Middle frontal gyrus (tissue), 1 donor: ENCODE measurements at regions not wholly inside any gene's neighbourhood (a gene's known extent, or its start where the extent isn't known, plus 50 kb on each side); places are given as distances from the start of the nearest gene placed in this dataset.

Experiments
- DNase-seq: peaks from one replicate; pipeline ENCODE4 v3.0.0-alpha.2; 2015; ENCODE audit warnings: low spot score; ENCODE audit errors: extremely low spot score

DNA sequence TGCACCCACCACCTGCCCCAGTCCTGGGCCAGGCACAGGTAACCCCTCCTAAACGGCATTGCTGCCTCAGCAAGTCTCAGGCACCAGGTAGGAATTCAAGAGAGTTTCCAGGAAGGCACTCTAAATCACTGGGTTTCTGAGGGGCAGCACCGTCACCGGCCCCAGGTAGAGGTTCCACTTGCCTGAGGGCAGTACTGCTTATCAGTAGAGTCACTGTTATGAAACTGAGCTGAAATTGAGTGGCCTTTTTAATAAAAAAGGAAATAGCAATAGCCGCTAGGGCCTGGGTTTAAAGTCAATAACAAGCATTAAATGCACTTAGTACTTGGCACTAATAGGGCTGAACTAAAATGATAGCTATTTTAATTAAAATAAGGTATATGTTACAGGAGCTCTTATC lies 653.7 kb downstream of the METTL4 start:
- no peak for DNase-seq

GRCh38 chr18:1922066-1922465 lies 649.2 kb downstream of the METTL4 start:
- no peak for DNase-seq

DNA sequence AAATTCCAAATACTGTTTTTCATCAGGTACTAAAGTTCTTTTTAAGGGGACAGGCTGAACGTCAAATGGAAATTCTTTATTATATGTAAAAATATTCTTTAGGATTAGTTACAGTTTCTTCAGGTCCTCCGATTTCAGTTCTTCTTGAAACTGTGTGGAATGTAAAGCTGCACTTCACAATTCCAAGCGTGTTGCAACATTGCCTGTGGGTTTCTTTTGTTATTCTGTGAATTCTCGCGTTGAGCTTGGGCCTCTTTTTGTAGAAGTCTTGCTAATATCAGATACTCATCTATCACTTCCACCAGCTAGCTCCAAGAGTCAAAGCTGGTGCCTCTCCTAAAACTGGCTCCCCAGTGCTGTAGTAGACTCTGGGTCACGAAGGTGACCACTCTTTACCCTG lies 642.6 kb downstream of the METTL4 start:
- no peak for DNase-seq

GRCh38 chr18:1929720-1930119 lies 641.6 kb downstream of the METTL4 start:
- DNase-seq = no peak

- DNase-seq = no peak
Observed at GRCh38 chr18:1930291-1931270, 640.7 kb downstream of the METTL4 start.

DNA sequence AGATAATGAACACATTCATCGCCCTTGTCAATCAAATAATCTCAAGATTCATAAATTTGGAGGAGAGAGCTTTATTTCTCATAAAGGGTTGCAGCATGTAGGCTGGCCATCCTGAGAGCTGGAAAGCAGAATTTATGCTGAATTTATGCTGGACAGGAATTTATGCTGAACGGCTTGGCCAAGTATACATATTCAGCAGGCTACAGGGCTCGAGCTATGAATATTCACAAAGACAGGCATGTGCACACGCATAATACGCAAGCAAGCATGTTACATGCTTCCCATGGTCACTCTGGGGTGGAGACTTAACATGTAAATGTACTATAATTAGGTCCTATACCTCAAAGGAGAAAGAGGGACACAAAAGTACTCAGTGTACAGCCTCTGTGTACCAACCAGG lies 618.8 kb downstream of the METTL4 start:
- DNase-seq = no peak

GRCh38 chr18:1954583-1955312 lies 616.6 kb downstream of the METTL4 start:
- DNase-seq = no peak

DNA sequence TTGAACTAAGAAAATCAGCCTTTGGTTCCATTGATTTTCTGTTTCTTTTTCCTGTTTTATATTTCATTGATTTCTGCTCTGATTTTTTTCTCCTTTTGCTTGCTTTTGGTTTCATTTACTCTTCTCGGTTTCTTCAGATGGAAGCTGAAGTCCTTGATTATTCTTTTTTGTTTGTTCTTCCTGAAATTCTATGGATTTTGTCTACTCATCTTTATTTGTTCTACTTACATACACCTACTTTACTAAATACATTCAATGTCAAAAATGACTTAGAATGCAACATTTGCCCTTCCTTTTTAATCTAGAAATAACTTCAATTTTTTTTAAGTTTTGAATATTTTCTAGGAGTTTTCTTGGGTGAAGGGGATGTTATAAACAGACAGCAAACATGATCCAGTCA lies 612.5 kb downstream of the METTL4 start:
- no peak for DNase-seq

DNA sequence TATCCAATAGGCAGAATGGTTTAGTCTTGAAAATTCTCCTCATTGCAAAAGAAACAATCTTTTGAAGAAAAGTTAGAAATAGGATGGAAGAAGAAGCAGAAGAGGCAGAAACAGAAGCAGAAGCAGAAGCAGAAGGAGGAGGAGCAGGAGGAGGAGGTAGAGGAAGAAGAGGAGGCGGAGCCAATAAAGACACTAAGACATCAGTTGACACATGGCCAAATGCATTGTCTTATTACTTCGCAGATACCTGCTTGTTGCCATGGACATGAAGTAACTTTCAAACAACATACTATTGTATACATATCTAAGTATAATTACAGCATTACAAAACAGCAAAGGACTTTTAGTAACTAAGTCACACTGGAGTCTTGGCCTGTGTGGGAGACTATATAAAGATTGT lies 606.3 kb downstream of the METTL4 start:
- no peak for DNase-seq

GRCh38 chr18:1965541-1965940 lies 605.8 kb downstream of the METTL4 start:
- DNase-seq = no peak

GRCh38 chr18:1968801-1969498 lies 602.4 kb downstream of the METTL4 start:
- no peak for DNase-seq

- DNase-seq = no peak
Observed at GRCh38 chr18:1976484-1976883, 594.8 kb downstream of the METTL4 start.

DNA sequence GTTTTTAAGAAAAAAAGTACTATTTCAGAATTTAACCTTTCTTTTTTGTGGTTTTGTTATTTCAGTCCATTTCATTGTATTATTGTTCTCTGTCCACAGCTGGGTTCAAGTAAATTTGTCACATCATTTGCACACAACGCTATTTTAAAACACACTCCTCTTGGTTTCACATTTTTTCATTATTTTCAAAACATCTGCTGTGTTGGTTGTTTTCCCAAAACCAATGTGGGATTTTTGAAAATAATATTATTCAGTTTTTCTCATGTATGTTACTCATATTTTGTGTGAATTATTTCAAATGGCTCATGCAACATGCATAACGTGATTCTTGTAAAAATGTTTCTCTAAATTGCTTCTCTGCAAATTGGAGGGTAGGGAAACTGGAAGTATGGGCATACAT lies 589.2 kb downstream of the METTL4 start:
- DNase-seq = no peak

DNA sequence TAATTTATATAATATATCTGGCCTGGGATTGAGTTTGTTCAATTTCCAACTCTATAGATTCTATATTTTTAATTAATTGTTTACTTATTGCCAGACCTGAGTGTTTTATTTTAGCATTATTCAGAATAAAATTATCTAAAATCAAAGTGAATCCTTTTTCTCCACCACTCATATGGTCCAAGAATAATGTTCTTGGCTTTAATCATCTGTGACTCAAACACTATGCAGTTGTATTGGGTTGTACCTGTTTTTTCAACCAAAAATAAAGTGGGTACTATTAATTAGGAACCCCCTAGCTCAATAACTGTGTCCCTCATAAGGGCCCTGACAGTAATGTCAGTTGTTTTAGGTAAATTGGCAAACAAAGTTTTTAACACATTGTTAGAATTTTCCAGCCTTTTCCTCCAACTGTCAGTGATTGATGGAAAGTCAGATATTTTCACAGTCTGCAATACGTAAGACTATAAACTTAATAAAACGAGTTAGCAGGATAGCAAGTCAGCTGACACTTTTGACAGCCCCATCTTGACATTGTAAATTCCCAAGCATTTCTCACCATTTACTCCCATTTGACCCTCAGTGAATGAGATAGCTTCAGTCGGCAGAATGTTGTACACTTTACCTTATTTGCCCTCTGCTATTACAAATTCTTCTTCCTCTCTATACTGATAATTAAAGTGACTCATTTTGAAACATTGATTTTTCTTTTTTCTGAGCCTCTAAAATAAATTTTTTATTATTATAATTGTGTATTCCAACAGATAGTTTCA lies 587.4 kb downstream of the METTL4 start:
- DNase-seq = no peak

GRCh38 chr18:1993866-1994265 lies 577.4 kb downstream of the METTL4 start:
- no peak for DNase-seq

GRCh38 chr18:1994471-1994870 lies 576.8 kb downstream of the METTL4 start:
- no peak for DNase-seq

- DNase-seq = no peak
Observed at GRCh38 chr18:1995041-1995612, 576.2 kb downstream of the METTL4 start.

GRCh38 chr18:1998121-1998520 lies 573.2 kb downstream of the METTL4 start:
- no peak for DNase-seq

- no peak for DNase-seq
Observed at GRCh38 chr18:1999387-1999786, 571.9 kb downstream of the METTL4 start.

DNA sequence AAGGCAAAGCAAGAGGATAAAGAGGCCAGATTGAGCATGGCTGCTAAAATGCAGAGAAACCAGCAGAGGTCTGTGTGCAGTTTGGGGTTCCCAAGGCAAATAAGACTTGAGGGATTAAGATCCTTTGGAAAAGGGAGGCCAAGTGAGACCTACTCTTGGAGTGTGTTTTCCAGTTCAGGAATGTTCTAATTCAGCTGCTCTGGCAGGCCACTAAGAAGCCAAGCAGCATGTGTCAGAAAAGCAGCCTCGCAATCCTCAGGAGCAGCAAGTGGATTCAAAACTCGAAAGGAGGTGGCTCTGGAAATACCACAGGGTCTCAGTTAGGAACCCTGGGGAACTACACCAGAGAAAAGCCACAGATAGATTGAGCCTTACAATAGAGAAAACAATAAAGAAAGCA lies 569.2 kb downstream of the METTL4 start:
- DNase-seq = no peak

- no peak for DNase-seq
Observed at GRCh38 chr18:2002604-2003003, 568.7 kb downstream of the METTL4 start.
